ENCODE measurements at regions not wholly inside any gene's neighbourhood (a gene's known extent, or its start where the extent isn't known, plus 50 kb on each side); places are given as distances from the start of the nearest gene placed in this dataset.

- no peaks in the 10 kb centered on the region for H3K9me3 ChIP-seq
- 71 to 84% methylated on average over 3 to 11 of the region's 11 CpGs for WGBS, 2 donors
- no peak overlapping the region for H3K27ac ChIP-seq
- no peaks in the 10 kb centered on the region for H3K36me3 ChIP-seq
- TF ChIP-seq POLR2A (IDR thresholded peaks at IDR 0.05) (no peak), EP300 (IDR thresholded peaks at IDR 0.05) (no peak), CTCF (IDR thresholded peaks at IDR 0.05) (no peak), POLR2AphosphoS5 (IDR thresholded peaks at IDR 0.05) (no peak)
- no peak for ATAC-seq (ENCODE audit: low FRiP score in 2 of 2)
- H3K27me3 ChIP-seq, result no peaks in the 10 kb centered on the region
- no peak overlapping the region for H3K4me3 ChIP-seq
- DNase-seq, result peak in 1 of 2 donors; percentile 14
- peaks cover 0 to 17% (median 2%) of the 10 kb centered on the region in 4 donors for H3K4me1 ChIP-seq
These were observed 270.3 kb upstream of the ECI2 start for GRCh38 chr6:4405621-4406212.

GRCh38 chr6:4404415-4404814 is 269.0 kb upstream of the ECI2 start:
- H3K9me3 ChIP-seq, result no peaks in the 10 kb centered on the region
- no peaks in the 10 kb centered on the region for H3K36me3 ChIP-seq
- H3K27me3 ChIP-seq, result no peaks in the 10 kb centered on the region
- ATAC-seq (ENCODE audit: low FRiP score in 2 of 2) (no peak), DNase-seq (no peak)
- H3K4me1 ChIP-seq, result peaks cover 0 to 17% (median 2%) of the 10 kb centered on the region in 4 donors
- H3K27ac ChIP-seq, result no peak overlapping the region
- TF ChIP-seq POLR2AphosphoS5 (IDR thresholded peaks at IDR 0.05) (no peak), POLR2A (IDR thresholded peaks at IDR 0.05) (no peak), CTCF (IDR thresholded peaks at IDR 0.05) (no peak), EP300 (IDR thresholded peaks at IDR 0.05) (no peak)
- no peak overlapping the region for H3K4me3 ChIP-seq
- WGBS, 2 donors, result 56 to 84% methylated on average over 2 of the region's 2 CpGs

GRCh38 chr6:4403828-4404227 is 268.5 kb upstream of the ECI2 start:
- Histone ChIP-seq H3K27me3 (no peaks in the 10 kb centered on the region), H3K4me1 (peaks cover 0 to 17% (median 2%) of the 10 kb centered on the region in 4 donors), H3K9me3 (no peaks in the 10 kb centered on the region), H3K36me3 (no peaks in the 10 kb centered on the region), H3K4me3 (no peak overlapping the region), H3K27ac (no peak overlapping the region)
- 36 to 50% methylated on average over 4 of the region's 4 CpGs for WGBS, 2 donors
- TF ChIP-seq CTCF (IDR thresholded peaks at IDR 0.05) (no peak), POLR2AphosphoS5 (IDR thresholded peaks at IDR 0.05) (peak in 1 of 2 donors; percentile 50), EP300 (IDR thresholded peaks at IDR 0.05) (peak in 2 of 4 donors; percentile 29 to 30), POLR2A (IDR thresholded peaks at IDR 0.05) (no peak)
- ATAC-seq (ENCODE audit: low FRiP score in 2 of 2) (peak in 1 of 2 donors; percentile 35), DNase-seq (no peak)

GRCh38 chr6:4403023-4403752 is 267.8 kb upstream of the ECI2 start:
- ATAC-seq (ENCODE audit: low FRiP score in 2 of 2), result no peak
- Histone ChIP-seq H3K4me1 (peaks cover 0 to 17% (median 2%) of the 10 kb centered on the region in 4 donors), H3K4me3 (no peak overlapping the region), H3K27me3 (no peaks in the 10 kb centered on the region), H3K9me3 (no peaks in the 10 kb centered on the region), H3K36me3 (no peaks in the 10 kb centered on the region), H3K27ac (no peak overlapping the region)
- 82 to 83% methylated on average over 12 of the region's 12 CpGs for WGBS, 2 donors
- no peak for DNase-seq
- no peak for TF ChIP-seq EP300 (IDR thresholded peaks at IDR 0.05)
- no peak for TF ChIP-seq CTCF (IDR thresholded peaks at IDR 0.05)
- TF ChIP-seq POLR2AphosphoS5 (IDR thresholded peaks at IDR 0.05), result no peak
